ENCODE measurements at regions not wholly inside any gene's neighbourhood (a gene's known extent, or its start where the extent isn't known, plus 50 kb on each side); places are given as distances from the start of the nearest gene placed in this dataset.

DNA sequence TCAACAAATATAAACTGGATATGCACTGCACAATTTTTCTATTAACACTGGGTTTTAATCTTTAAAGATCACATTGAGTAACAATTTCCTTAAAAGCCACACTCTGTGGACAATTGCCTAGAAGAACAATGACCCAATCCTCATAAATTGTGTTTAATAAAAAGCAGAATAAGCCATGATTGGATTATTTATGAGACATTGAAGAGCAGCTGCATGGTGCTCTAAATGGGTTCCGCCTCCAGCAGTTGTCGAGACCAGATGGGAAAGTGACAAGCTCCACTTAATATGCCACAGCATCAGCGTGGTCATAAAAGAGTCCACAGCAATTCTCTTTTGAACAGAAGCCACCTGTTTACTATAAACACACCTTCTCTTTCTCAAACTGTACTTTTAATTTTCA lies 635.2 kb upstream of the FRG1 start:
- DNase-seq = no peak

DNA sequence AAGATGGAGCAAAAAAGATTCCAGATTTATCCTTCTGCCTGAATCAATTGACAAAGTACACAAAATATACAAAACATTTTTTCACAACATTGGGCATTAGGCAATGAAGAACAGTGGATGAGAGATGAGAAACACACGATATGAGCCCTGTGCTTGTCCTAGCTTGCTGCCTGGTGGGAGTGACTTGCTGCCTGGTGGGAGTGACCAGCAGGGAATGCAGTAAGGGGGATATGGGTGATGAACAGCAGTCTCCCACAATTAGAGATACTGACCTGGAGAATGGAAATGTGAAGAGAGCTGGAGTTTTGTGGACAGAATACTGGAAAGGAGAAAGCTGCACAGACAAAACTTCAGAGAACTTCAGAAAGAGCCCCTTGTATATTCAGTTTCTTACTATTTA lies 629.4 kb upstream of the FRG1 start:
- no peak for DNase-seq

DNA sequence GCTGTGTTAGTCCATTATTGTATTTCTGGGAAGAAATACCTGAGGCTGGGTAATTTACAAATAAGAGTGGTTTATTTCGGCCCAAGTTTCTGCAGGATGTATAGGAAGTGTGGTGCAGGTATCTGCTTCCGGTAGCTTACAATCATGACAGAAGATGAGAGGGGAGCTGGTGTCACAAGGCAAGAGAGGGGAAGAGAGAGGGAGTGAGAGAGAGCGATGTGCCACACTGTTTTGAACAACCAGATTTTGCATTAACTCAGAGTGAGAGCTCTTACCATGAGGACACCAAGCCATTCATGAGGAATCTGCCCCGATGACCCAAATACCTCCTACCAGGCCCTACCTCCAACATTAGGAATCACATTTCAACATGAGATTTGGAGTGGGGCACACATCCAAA lies 627.6 kb upstream of the FRG1 start:
- DNase-seq = no peak

DNA sequence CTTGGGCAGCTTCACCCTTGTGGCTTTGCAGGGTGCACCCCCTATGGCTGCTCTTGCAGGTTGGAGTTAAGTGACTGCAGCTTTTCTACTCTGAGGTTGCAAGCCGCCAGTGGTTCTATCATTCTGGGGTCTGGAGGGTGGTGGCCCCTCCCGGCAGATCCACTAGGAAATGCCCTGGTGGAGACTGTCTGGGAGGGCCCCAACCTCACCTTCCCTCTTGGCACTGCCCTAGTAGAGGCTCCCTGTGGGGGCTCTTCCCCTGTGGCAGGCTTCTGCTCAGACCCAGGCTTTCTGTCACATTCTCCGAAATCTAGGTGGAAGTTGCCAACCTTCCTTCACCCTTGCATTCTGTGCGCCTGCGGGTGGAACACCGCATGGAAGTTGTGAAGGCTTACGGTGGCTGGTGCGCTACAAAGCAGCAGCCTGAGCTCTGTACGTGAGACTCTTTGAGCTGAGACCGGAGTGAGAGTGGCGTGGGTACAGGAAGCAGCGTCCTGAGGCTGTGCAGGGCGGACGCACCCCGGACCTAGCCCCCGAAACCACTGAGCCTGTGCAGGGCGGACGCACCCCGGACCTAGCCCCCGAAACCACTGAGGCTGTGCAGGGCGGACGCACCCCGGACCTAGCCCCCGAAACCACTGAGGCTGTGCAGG lies 626.7 kb upstream of the FRG1 start:
- no peak for DNase-seq

DNA sequence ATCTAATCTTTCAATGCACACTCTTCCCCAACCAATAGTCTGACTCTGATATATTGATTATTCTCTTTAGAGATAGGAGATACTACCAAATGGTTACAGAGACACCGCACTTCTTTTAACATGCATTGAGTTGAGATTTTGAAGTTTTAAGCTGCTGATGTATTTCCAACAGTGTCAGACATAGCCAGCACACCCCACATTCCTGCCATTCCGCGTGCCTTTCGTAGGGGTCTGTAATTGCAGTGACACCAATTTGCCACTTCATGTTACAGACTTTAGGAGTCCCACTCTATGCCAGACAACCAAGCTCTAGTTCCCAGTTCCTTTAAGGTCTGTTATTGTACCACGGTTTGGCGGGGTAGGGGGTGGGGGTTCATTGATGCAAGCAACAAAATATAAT lies 618.2 kb upstream of the FRG1 start:
- no peak for DNase-seq

DNA sequence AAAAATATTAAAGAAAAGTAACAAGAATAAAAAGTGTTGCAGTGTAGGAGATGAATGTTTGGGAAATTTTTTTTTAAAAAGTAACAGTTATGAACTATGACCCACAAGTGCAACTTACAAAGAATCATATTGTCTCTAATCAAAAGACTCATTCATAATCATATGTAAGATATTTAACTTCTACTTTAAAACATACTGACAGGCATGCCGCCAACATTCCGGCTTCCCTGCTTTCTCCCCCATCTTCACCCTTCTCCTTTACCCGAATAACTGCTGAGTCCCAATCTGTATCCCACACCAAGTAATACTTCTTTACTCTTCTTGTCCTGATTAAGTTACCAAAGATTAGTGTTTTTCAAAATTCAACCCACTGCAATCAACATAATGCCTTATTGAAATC lies 598.8 kb upstream of the FRG1 start:
- no peak for DNase-seq

DNA sequence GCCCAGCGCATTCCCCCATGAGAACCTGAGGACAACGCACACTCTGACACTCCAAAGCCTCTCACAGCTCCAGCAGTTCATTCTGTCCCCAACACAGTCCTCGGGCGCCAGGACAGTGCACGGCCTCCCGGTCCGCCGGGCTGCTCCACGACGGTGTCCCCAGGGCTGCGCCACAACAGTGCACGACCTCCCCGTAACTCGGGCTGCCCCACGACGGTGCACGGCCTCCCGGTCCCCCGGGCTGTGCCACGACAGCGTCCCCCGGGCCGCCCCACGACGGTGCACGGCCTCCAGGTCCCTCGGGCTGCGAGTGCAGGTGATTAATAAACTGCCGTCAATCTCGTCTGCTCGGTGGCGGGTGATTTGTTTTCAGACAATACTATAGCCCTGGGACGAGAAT lies 585.1 kb upstream of the FRG1 start:
- DNase-seq = no peak

DNA sequence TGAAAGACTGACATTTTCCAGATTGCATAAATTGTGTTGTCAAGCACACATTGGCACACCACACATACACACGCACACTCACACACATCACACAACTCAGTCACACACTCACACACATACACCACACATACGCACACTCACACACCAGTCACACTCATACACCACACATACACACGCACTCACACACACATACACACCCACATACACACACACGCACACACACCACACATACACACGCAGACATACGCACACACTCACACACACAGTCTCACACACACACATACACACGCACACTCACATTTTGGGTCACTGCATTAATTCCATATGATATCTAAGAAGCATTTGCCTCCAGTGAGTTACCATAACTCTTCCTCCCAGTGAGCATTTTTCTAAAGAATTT lies 578.3 kb upstream of the FRG1 start:
- DNase-seq = no peak

DNA sequence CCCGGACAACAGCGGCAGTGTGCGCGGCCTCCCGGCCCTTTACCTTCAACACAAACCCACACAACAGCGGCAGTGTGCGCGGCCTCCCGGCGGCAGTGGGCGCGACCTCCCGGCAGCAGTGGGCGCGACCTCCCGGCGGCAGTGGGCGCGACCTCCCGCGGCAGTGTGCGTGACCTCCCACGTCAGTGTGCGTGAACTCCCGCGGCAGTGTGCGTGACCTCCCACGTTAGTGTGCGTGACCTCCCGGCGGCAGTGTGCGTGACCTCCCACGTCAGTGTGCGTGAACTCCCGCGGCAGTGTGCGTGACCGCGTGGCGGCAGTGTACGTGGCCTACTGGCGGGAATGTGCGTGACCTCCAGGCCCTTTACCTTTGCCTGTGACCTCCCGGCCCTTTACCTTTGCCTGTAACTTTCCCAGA lies 576.6 kb upstream of the FRG1 start:
- DNase-seq = no peak

DNA sequence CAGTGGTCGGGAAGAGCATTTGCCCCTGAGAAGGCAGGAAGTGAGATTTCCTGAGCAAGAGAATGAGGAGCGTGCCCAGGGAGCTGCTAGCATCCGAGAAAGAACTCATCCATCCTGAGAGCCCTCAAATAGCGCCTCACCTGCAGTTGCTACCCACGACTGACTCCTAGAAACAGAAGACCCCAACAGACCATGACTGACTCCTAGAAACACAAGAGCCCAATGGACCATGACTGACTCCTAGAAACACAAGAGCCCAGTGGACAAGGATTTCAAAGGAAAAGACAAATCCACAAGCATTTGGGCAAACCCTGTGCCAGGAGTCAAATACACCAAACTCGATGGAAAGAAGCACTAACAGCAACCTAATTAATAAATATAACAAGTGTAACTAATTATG lies 575.2 kb upstream of the FRG1 start:
- no peak for DNase-seq

DNA sequence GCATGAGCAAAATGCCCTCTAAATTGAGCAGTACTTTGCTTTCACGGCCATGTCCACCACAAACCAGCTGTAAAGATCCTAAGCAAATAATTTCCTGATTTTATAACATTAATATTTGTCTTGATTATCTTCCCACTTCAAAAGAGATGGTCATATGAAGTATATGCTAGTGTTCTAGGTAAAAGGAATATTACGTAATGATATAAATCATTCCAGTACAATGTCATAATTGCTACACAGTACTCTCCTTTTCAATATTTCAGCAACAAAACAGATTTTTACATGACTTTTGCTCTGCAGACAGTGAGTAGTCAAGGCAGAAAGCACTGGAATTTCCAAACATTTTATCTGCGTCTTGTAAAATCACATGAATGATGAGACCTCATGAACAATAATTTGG lies 572.8 kb upstream of the FRG1 start:
- DNase-seq = no peak

DNA sequence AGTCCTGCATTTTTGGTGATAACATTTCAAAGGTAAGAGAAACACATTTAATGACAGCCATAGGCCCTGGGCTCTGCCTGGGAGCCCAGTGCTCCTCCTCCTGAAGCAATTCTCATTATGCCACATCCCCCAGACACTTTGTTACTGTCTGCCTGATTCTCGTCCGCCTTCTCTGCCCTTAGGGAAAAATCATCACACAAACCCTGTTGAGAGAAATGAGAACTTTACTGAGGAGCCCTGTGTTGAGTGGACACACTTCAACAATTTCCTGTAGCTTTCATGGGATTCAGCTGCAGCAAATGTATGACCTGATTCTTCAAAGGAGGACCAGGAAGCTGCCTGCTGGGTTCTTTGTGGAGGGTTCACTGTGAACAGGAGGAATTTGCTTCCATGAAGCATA lies 566.5 kb upstream of the FRG1 start:
- no peak for DNase-seq

DNA sequence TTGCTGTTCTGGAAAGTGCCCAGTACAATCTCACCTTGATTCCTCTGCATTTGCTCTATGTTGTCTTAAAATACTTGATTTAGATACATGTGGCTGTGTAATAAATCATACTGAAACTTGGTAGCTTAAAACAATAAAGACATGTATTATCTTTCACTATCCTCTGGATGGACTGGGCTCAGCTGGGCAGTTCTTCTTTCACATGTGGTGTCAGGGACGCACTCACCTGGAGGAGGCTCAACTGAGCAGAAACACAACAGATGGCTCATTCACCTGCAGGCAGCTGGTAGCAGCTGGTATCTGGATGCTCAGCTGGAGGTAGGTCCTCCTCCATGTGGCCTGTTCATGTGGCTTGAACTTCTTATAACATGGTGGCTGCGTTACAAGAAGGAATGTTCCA lies 563.8 kb upstream of the FRG1 start:
- DNase-seq = peak; percentile 12

DNA sequence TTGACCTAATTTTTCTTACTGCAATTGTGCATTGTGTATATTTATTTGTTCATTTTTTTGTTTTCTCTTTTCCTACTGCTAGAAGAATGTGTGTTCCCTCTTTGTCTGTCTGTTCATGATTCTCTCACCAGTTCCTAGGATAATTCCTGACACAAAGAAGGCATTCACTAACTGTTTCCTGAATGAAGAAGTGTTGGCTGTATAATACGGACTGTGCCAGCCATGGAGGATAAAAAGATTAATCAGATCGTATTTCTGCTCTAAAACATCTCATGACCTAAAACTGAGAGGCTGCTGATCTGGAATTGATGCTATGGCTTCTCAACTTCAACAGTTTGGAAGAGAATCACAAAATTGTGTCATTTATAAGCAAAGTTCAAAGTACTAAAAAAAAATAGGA lies 563.1 kb upstream of the FRG1 start:
- DNase-seq = no peak

DNA sequence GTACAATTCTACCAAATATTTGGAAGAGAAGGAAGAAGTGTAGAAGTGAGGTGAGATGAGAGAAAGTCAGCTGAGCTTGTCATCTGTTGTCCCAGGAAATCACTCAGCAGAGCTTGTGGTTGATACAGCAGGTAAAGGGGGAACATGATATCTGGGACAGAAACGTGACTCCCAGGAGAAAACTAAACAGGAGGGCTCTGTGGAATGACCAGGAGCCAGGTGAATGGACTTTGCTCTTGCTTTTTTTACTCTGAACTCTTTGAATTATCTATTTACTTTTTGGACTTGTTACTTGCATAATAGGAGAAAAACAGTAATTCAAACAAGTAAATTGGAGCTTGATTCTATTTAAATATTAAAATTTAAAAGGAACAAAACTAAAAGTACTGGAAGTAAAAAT lies 555.6 kb upstream of the FRG1 start:
- peak; percentile 4 for DNase-seq

DNA sequence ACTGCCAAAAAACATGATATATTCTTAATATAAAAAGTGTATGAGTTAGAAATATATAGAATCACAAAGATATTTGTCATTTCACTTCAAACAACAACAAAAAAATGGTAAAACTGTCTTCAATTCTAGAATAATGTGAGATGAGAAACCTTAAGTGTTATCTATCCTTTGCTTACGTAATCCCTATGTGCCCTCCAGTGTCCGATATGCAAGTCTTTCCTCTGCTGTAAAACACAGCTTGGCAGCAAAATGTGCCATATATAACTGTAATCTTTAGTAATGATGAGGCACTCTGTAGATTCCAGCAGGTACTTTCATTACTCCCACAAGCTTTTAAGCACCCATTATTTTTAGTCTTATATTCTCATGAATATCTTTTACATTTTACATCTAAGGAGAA lies 555.1 kb upstream of the FRG1 start:
- DNase-seq = no peak

DNA sequence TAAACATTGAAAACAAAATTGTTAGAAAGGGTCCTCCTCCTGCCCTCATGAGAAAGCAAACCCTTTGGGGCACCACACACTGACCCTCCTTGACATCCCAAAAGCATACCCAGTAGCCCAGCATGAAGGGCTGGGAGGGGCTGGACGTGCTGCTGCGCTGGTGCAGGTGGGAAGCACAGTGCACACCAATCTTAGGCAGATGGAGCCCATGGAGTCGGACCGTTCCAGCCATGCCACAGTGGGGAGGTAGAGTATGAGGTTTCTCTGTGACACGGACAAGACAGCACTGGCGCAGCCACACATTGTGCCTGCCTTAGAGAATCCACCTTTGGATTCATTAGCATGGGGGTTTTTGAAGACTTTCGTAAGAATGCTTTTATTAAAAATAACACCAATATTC lies 544.2 kb upstream of the FRG1 start:
- DNase-seq = no peak

DNA sequence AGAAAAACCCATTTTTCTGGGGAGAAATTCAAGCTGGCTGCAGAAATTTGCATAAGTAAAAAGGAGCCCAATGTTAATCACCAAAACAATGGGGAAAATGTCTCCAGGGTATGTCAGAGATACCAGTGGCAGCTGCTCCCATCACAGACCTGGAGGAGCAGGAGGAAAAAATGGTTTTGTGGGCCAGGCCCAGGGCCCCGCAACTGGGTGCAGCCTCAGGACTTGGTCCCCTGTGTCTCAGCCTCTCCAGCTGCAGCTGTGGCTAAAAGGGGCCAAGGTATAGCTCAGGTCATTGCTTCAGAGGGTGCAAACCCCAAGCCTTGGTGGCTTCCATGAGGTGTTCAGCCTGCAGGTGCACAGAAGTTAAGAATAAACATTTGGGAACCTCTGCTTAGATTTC lies 536.4 kb upstream of the FRG1 start:
- DNase-seq = no peak

DNA sequence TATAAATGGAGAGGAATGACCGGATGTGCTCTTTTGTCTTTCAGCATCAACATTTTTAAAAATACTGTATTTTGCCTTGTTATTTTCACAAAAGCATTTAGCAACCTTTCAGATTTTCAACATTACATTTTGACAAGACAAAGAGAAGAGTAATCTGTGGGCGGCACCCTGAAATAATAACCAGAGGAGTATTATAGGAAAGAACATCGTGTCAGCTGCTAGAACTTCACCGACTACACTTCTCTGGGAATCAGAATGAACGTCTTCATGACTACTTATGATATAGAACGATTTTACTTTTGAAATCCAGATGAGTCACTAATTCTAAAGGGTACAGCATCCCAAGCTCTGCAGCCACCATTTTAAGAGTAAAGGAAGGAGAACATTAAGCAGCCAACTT lies 531.5 kb upstream of the FRG1 start:
- DNase-seq = no peak

DNA sequence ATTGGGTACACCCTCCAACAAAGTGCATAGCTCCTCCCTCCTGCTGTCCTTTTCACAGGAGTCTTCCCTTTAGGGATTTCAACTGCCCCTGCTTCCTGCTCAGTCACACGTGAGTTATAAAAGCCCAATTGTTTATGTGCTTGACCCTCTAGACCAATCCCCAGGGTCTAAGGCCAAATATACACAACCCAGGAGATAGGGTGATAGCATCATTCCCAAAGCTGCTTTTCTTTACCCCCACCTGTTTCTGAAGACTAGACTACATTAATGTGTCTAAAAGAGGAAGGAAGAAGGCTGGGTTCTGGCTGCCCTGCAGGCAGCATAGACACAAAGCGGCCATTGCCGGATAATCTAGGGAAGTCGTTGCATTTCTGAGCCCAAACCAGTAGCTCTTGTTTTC lies 526.7 kb upstream of the FRG1 start:
- no peak for DNase-seq

DNA sequence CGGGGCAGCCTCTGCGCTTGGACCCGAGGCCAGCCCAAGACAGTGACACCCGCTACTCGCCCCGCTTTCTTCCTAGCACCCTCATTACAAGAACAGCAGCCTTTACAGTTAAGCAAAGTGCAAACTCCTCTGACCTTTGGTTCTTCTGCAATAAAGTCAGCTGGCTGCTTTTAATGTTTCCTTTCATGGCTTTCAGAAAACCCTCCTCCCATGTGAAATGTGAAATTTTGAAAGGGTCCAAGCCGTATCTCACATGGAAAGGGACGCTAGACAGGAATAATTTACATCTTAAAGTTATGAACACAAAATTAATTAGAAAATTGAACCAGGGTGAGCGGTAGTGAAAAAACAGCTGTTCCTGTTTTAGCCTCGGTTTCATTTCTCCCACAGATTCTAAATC lies 520.1 kb upstream of the FRG1 start:
- DNase-seq = no peak

DNA sequence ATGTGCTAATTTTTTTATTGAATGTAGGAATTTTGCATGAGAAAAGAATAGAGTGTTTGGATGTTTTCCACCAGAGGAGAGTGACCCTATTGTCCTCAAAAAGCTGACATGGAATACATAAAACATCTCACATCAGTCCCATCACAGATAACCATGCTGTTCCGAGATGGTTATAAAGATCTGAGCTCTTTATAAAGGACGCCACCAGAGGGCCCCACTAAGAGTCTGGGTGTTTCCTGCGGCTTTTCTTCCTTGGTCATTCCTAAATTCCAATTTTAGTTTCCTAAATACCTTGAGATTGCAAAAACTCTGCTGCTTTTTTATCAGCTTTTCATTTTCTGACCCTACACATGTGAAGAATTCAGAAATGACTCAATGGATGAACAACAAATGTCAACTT lies 504.5 kb upstream of the FRG1 start:
- DNase-seq = no peak

DNA sequence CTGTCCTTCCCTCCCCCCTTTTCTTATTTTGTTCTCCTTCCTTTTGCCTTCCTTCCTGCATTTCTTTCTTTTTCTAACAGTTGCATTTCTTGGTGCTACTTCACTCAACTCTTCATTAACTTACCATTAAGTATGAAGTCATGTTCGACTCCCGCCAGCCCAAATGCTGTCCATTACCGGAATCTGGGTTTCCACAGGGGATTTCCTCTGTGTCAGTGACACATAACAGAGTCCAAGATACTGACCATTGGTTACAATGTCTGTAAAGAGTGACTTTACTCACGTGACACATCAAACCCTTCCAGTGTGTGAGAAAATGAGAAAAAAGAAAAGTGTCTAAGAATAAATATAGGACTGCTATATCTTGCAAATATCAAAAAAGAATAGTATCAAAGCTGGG lies 500.0 kb upstream of the FRG1 start:
- no peak for DNase-seq

DNA sequence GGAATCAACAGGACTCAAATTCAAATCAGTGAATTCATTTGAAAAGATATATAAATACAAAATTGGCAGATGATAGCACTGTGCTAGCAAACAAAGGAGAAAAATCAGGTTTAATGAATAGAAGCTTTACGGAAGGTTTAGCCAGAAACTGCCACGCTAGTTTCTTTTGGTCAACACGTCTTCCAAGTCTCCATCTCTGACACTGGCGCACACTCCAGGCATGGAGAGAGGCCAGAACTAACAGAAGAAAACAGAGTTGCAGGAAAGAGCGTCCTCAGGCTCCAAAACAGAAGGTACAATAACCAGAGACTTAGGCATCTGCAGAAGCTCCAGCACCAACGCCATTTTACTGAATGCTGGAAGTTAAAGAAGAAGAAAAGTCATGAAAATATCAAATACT lies 497.3 kb upstream of the FRG1 start:
- no peak for DNase-seq

DNA sequence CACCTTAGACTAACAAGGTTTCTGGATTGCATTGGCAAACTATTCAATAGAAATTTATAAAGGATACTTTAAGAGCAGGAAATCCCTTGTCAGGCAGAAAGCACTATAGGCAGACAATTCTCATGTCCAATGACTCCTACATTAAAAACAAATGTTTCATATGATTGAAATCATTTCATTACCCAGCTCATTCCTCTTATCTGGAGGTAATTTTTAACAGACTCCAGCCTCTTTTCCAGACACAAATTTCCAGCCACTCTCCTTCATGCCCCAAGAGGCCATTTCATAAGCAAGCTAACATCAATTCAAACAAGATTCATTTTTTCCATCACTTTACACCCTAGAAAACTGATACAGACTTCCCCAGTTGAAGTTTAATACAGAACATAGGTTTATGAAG lies 495.1 kb upstream of the FRG1 start:
- DNase-seq = no peak

DNA sequence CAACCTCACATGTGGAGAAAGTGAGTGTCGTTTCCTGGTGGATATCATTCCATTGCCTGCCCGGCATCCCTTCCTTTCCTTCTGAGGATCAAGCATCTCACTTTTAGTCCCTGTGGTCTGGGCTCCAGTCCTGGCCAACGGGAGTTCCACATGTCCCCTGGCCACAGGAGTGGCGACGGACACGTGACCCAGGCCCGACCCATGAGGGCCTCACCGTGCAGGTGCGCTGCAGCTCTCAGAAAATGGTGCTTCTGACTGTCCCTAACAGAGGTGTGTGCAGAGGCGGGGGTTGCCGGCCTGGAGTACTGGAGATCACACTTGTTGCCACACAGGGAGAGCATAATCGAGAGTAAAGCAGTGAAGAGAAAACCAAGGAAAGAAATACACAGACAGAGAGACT lies 476.9 kb upstream of the FRG1 start:
- no peak for DNase-seq

Measured in NCI-H2171 treated with DMSO at 0.1 percent for 48 hours (cell line).